Suprapubic skin (tissue), 4 donors: ENCODE measurements at regions not wholly inside any gene's neighbourhood (a gene's known extent, or its start where the extent isn't known, plus 50 kb on each side); places are given as distances from the start of the nearest gene placed in this dataset.

Experiments used
- DNase-seq, 2 donors: peaks; one replicate each; pipeline ENCODE4 v3.0.0-alpha.2; 2019; ENCODE audit warnings: low spot score in 2 of 2
- H3K27ac ChIP-seq: fragments of 200-600 bp; sonication (generic); one replicate; pipeline ENCODE4 v1.5.1; 2019
- H3K27me3 ChIP-seq: fragments of 200-600 bp; sonication (generic); one replicate; pipeline ENCODE4 v1.5.1; 2019
- H3K36me3 ChIP-seq: fragments of 200-600 bp; sonication (generic); one replicate; pipeline ENCODE4 v1.5.1; 2019
- H3K4me1 ChIP-seq: fragments of 200-600 bp; sonication (generic); one replicate; pipeline ENCODE4 v1.5.1; 2019
- H3K4me3 ChIP-seq: fragments of 200-600 bp; sonication (generic); one replicate; pipeline ENCODE4 v1.5.1; 2019; ENCODE audit warnings: mild to moderate bottlenecking
- H3K9me3 ChIP-seq: fragments of 200-600 bp; sonication (generic); one replicate; pipeline ENCODE4 v1.5.1; 2019
- EP300 ChIP-seq: sonication (generic); formaldehyde crosslinking; IDR thresholded peaks from one replicate; pipeline ENCODE4 v1.6.1; 2017; ENCODE audit warnings: antibody characterized with exemption
- POLR2A ChIP-seq, 2 donors: fragments of 450-650 bp; IDR thresholded peaks; one replicate each; pipeline ENCODE4 v1.6.1; 2017; ENCODE audit warnings: antibody characterized with exemption in 2 of 2, mild to moderate bottlenecking in 2 of 2, moderate library complexity in 2 of 2
- POLR2AphosphoS5 ChIP-seq, 3 donors: sonication (generic); formaldehyde crosslinking; IDR thresholded peaks; one replicate each; pipeline ENCODE4 v1.6.1; 2017; ENCODE audit warnings: antibody characterized with exemption in 3 of 3
- WGBS: methylation state at CpG from one replicate; pipeline ENCODE4 v1.1.5; 2018; 5-methylcytosine and 5-hydroxymethylcytosine counted together
- TF ChIP-seq, protein P1 (sequence below), 2 donors: fragments of 200-600 bp in 1 of 2; fragments of 450-650 bp in 1 of 2; sonication (generic) in 1 of 2; IDR thresholded peaks; one replicate each; pipeline ENCODE4 v1.5.1; 2016 to 2019; ENCODE audit warnings: antibody characterized with exemption in 2 of 2, mild to moderate bottlenecking in 1 of 2, moderate library complexity in 1 of 2

DNA sequence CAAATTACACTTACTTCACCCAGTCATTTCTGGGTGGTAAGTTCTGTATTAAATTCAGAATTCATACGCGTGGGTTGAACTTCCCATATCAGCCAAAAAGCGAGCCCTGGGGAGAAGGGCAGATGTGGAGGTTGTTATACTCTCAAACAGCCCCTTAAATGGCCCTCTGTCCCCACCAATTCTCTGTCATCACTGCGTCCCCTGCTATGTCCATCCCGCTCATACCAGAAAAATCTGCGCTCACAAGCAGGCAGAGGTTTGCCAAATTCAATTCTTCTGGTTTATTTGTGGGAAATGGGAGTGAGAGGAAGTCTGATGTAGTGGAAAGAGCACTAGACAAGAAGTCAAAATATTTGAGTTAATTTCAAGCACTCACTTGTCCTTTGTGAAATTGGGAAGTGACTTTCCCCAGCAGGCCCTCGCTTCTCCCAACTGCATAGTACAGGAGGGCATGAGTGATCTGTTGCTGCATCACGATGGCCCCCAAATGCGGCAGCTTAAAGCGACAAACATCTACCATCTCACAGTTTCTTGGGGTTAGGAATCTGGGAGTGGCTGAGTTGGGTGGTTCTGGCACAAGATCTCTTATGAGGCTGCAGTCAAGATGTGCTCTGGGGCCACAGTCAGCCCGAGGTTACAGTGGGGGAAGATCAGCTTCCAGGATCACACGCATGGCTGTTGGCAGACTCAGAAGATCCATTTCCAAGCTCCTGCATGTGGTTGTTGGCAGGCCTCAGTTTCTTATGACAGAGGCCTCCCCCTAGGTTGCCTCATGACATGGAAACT, 67.7 kb downstream of the CPN2 start:
- peak; percentile 32 to 68 for DNase-seq

DNA sequence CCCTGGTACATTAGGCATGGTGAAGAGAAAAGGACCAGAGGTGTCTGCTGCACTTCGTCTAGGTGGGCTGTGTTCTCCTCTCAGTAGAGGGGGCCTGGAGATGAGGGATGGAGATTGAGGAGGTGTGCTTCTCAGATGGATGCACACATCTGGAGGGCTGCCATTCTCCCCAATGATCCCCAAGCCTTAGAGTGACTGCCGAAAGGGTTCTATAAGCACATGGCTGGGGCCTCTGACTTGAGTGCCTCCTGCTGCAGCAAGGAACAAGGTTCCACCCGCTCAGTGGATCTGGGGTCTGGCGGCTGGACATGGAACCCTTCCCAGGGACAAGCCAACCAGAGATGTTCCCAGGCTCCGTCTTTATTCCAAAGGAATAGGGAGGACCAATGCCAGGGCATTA, 66.8 kb downstream of the CPN2 start:
- Histone ChIP-seq H3K9me3 (no peaks in the 10 kb centered on the region), H3K27ac (no peak overlapping the region), H3K4me1 (peaks cover 31% of the 10 kb centered on the region), H3K36me3 (no peaks in the 10 kb centered on the region), H3K4me3 (no peak overlapping the region), H3K27me3 (no peaks in the 10 kb centered on the region)
- TF ChIP-seq, protein P1, sequence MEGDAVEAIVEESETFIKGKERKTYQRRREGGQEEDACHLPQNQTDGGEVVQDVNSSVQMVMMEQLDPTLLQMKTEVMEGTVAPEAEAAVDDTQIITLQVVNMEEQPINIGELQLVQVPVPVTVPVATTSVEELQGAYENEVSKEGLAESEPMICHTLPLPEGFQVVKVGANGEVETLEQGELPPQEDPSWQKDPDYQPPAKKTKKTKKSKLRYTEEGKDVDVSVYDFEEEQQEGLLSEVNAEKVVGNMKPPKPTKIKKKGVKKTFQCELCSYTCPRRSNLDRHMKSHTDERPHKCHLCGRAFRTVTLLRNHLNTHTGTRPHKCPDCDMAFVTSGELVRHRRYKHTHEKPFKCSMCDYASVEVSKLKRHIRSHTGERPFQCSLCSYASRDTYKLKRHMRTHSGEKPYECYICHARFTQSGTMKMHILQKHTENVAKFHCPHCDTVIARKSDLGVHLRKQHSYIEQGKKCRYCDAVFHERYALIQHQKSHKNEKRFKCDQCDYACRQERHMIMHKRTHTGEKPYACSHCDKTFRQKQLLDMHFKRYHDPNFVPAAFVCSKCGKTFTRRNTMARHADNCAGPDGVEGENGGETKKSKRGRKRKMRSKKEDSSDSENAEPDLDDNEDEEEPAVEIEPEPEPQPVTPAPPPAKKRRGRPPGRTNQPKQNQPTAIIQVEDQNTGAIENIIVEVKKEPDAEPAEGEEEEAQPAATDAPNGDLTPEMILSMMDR (IDR thresholded peaks at IDR 0.05): no peak
- no peak for TF ChIP-seq POLR2AphosphoS5 (IDR thresholded peaks at IDR 0.05)
- TF ChIP-seq POLR2A (IDR thresholded peaks at IDR 0.05): no peak
- no peak for TF ChIP-seq EP300
- peak in 1 of 2 donors; percentile 51 for DNase-seq
- 96% methylated on average over 5 of the region's 5 CpGs for WGBS

More for the DNA sequence above, 67.7 kb downstream of the CPN2 start:
- no peaks in the 10 kb centered on the region for H3K36me3 ChIP-seq
- no peak overlapping the region for H3K4me3 ChIP-seq
- H3K27me3 ChIP-seq: no peaks in the 10 kb centered on the region
- H3K27ac ChIP-seq: peak overlapping the region; percentile 22
- H3K9me3 ChIP-seq: no peaks in the 10 kb centered on the region
- H3K4me1 ChIP-seq: peaks cover 37% of the 10 kb centered on the region
- 74% methylated on average over 11 of the region's 12 CpGs for WGBS
- TF ChIP-seq POLR2A (IDR thresholded peaks at IDR 0.05) (no peak), EP300 (no peak), POLR2AphosphoS5 (IDR thresholded peaks at IDR 0.05) (no peak)
- TF ChIP-seq, protein P1 (IDR thresholded peaks at IDR 0.05): no peak

DNA sequence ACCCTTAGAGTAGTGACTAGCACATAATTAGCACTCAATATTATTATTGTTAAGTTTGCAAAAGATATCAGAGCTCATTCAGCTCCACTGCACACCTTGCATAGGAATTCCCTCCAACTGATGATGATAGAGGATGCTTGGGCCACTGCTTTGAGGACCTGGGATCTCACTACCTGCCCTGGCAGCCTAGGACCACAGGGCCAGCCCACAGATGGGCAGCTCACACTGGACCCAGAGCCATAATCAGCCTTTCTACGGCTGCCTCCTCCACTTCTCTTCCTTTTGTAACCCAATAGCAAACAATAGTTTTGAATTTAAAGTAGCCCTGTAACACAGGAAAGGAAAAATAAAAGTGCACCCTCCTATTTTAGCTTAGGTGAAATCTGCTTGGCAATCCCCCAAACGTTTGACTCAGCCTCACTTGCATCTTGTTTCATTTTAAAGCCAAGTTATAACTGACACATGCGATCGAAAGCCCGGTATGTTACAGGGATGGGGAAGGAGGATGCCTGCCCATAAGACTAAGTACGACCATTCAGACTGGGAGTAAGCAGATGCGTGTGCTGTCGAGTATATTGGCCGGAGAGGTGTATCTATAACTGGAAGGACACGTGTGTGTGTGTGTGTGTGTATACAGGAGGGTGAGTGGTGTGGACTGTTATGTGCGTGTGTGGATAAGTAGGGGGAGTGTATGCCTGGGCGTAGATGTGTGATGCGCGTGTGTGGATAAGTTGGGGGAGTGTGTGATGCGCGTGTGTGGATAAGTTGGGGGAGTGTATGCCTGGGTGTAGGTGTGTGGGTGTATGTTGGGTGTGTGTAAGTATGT, 65.9 kb downstream of the CPN2 start:
- Histone ChIP-seq H3K9me3 (no peaks in the 10 kb centered on the region), H3K4me3 (no peak overlapping the region), H3K4me1 (peaks cover 31% of the 10 kb centered on the region), H3K36me3 (no peaks in the 10 kb centered on the region), H3K27ac (no peak overlapping the region), H3K27me3 (no peaks in the 10 kb centered on the region)
- peak in 1 of 2 donors; percentile 34 for DNase-seq
- TF ChIP-seq POLR2A (IDR thresholded peaks at IDR 0.05) (no peak), EP300 (no peak), POLR2AphosphoS5 (IDR thresholded peaks at IDR 0.05) (no peak)
- TF ChIP-seq, protein P1 (IDR thresholded peaks at IDR 0.05): no peak
- 59% methylated on average over 16 of the region's 16 CpGs for WGBS

DNA sequence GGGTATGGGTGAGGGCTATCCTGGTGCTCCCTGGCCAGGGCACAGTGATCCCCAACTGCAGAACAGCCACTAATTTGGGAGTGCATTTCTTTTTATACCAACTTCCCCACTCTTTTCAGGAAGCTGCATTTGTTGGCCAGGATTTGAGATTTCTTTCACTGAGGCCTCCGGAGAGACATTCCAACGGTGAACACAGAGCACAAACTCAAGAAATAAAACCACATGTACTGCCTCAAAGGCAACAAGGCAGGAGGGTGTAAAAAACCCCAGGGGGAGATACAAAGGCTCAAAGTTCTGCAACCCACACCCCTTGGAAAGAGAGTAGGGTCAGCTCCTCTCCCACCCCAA, 65.3 kb downstream of the CPN2 start:
- no peak for DNase-seq
- no peak for TF ChIP-seq POLR2AphosphoS5 (IDR thresholded peaks at IDR 0.05)
- TF ChIP-seq, protein P1 (IDR thresholded peaks at IDR 0.05): no peak
- TF ChIP-seq EP300: no peak
- TF ChIP-seq POLR2A (IDR thresholded peaks at IDR 0.05): no peak
- H3K4me1 ChIP-seq: peaks cover 31% of the 10 kb centered on the region
- no peaks in the 10 kb centered on the region for H3K36me3 ChIP-seq
- no peaks in the 10 kb centered on the region for H3K9me3 ChIP-seq
- 27% methylated on average over 2 of the region's 2 CpGs for WGBS
- H3K4me3 ChIP-seq: no peak overlapping the region
- no peak overlapping the region for H3K27ac ChIP-seq
- H3K27me3 ChIP-seq: no peaks in the 10 kb centered on the region
